HCT116 (cell line): ENCODE measurements at regions not wholly inside any gene's neighbourhood (a gene's known extent, or its start where the extent isn't known, plus 50 kb on each side); places are given as distances from the start of the nearest gene placed in this dataset.

Source experiments
- ATAC-seq: fragments of 200-7000 bp; cut with Tn5 transposase; 2 replicates; pipeline ENCODE4 v1.9.1; 2020; ENCODE audit warnings: mild to moderate bottlenecking, moderate library complexity
- BruUV-seq: library from RNA; stranded (reverse); fragments of 400-500 nt; replicated peaks from 2 replicates; lab custom pipeline; 2021; lab: Mats Ljungman, UMichigan
- CTCF ChIA-PET: fragments of 300-600 bp; sonication (Branson Sonifier 250); formaldehyde crosslinking; loops from one replicate; lab custom pipeline; 2021; ENCODE audit warnings: antibody characterized with exemption; lab: Charles Lee
- POLR2A ChIA-PET: fragments of 300-600, 350-600 bp; sonication (Branson Sonifier 250); formaldehyde crosslinking; loops from one replicate; lab custom pipeline; 2021; ENCODE audit warnings: antibody characterized with exemption; lab: Charles Lee
- RAD21 ChIA-PET, 2 experiments: fragments of 300-600 bp; sonication (Branson Sonifier 250); formaldehyde crosslinking; loops; one replicate each; lab custom pipeline; 2023; ENCODE audit warnings: low total read pairs in 2 of 2; ENCODE audit not compliant: uncharacterized antibody in 2 of 2, unreplicated experiment in 2 of 2, low non-redundant PET in 1 of 2; lab: Charles Lee
- DNase-seq: peaks from one replicate; pipeline ENCODE4 v3.0.0-alpha.2; 2010; ENCODE audit warnings: low read depth, low spot score
- H2AFZ ChIP-seq: fragments of 200-600 bp; shearing (Covaris generic), sonication (generic); 2 replicates; pipeline ENCODE4 v1.6.1; 2017; ENCODE audit warnings: low read depth, mixed run types, mixed read lengths, antibody characterized with exemption, low read length; ENCODE audit not compliant: poor library complexity, severe bottlenecking
- H3K27ac ChIP-seq: 2 replicates; pipeline ENCODE4 v1.5.1; 2012; ENCODE audit warnings: low read depth, low read length
- H3K27me3 ChIP-seq: fragments of 200-600 bp; sonication (generic); 2 replicates; pipeline ENCODE4 v1.6.1; 2016; ENCODE audit warnings: mixed run types, low read length, mixed read lengths; ENCODE audit not compliant: insufficient read depth
- H3K36me3 ChIP-seq, 2 experiments: fragments of 200-500 bp in 1 of 2; fragments of 200-600 bp in 1 of 2; sonication (Bioruptor generic) in 1 of 2; sonication (generic) in 1 of 2; 2 replicates each; pipeline versions ENCODE4 v1.5.1 to v1.6.1; 2014 to 2016; ENCODE audit warnings: low read length in 2 of 2, inconsistent platforms in 1 of 2, mixed read lengths in 1 of 2, mixed run types in 1 of 2; ENCODE audit not compliant: insufficient read depth in 2 of 2, control insufficient read depth in 1 of 2
- H3K4me1 ChIP-seq, 2 experiments: fragments of 200-600 bp in 1 of 2; sonication (generic) in 1 of 2; 2 replicates each; pipeline versions ENCODE4 v1.5.1 to v1.6.1; 2012 to 2017; ENCODE audit warnings: low read length in 2 of 2, inconsistent platforms in 1 of 2, mild to moderate bottlenecking in 1 of 2, mixed read lengths in 1 of 2, mixed run types in 1 of 2, moderate library complexity in 1 of 2; ENCODE audit not compliant: insufficient read depth in 2 of 2, control insufficient read depth in 1 of 2
- H3K4me2 ChIP-seq: fragments of 200-600 bp; sonication (generic); 2 replicates; pipeline ENCODE4 v1.6.1; 2017; ENCODE audit warnings: mixed run types, low read length, mixed read lengths
- H3K4me3 ChIP-seq, 2 experiments: fragments of 200-600 bp in 1 of 2; sonication (generic) in 1 of 2; replicated peaks in 1 of 2; 2 replicates each; pipeline ENCODE4 v1.5.1; 2011 to 2016; ENCODE audit warnings: low read length in 2 of 2, control low read depth in 1 of 2, low read depth in 1 of 2, mild to moderate bottlenecking in 1 of 2, mixed read lengths in 1 of 2, mixed run types in 1 of 2
- H3K79me2 ChIP-seq: fragments of 200-600 bp; sonication (generic); 2 replicates; pipeline ENCODE4 v1.6.1; 2017; ENCODE audit warnings: mild to moderate bottlenecking, mixed run types, low read length, moderate library complexity, mixed read lengths; ENCODE audit not compliant: insufficient read depth
- H3K9ac ChIP-seq: fragments of 200-600 bp; sonication (generic); 2 replicates; pipeline ENCODE4 v1.6.1; 2016; ENCODE audit warnings: low read length, mixed read lengths
- H3K9me2 ChIP-seq: fragments of 200-600 bp; sonication (generic), shearing (Covaris generic); 2 replicates; pipeline ENCODE4 v1.6.1; 2017; ENCODE audit warnings: mixed run types, mild to moderate bottlenecking, moderate library complexity; ENCODE audit not compliant: insufficient read depth
- H3K9me3 ChIP-seq, 2 experiments: fragments of 200-500 bp in 1 of 2; fragments of 200-600 bp in 1 of 2; sonication (Bioruptor generic) in 1 of 2; sonication (generic) in 1 of 2; 2 replicates each; pipeline ENCODE4 v1.6.1; 2014 to 2017; ENCODE audit warnings: low read length in 2 of 2, mixed read lengths in 2 of 2, inconsistent platforms in 1 of 2, low read depth in 1 of 2, mild to moderate bottlenecking in 1 of 2, mixed run types in 1 of 2, moderate library complexity in 1 of 2; ENCODE audit not compliant: control insufficient read depth in 1 of 2, insufficient read depth in 1 of 2
- H4K20me1 ChIP-seq: fragments of 200-600 bp; sonication (generic), shearing (Covaris generic); 2 replicates; pipeline ENCODE4 v1.6.1; 2017; ENCODE audit warnings: mixed run types, mild to moderate bottlenecking, moderate library complexity; ENCODE audit not compliant: insufficient read depth
- CEBPB ChIP-seq: IDR thresholded peaks from 2 replicates; pipeline ENCODE4 v1.6.1; 2012; ENCODE audit warnings: low read depth
- EGR1 ChIP-seq: IDR thresholded peaks from 2 replicates; pipeline ENCODE4 v1.6.1; 2012; ENCODE audit warnings: low read depth
- ELF1 ChIP-seq: IDR thresholded peaks from 2 replicates; pipeline ENCODE4 v1.6.1; 2012; ENCODE audit warnings: low read depth, borderline replicate concordance
- EZH2 ChIP-seq: fragments of 200-600 bp; sonication (generic); IDR thresholded peaks from 2 replicates; pipeline ENCODE4 v1.6.1; 2017; ENCODE audit warnings: antibody characterized with exemption, mixed run types
- EZH2phosphoT487 ChIP-seq: fragments of 200-600 bp; IDR thresholded peaks from 2 replicates; pipeline ENCODE4 v1.6.1; 2018; ENCODE audit warnings: antibody characterized with exemption, borderline replicate concordance
- FOSL1 ChIP-seq: IDR thresholded peaks from 2 replicates; pipeline ENCODE4 v1.6.1; 2012; ENCODE audit warnings: low read depth
- JUND ChIP-seq: IDR thresholded peaks from 2 replicates; pipeline ENCODE4 v1.6.1; 2012
- RAD21 ChIP-seq: IDR thresholded peaks from 2 replicates; pipeline ENCODE4 v1.6.1; 2012; ENCODE audit warnings: low read depth, mild to moderate bottlenecking
- SIN3A ChIP-seq: IDR thresholded peaks from 2 replicates; pipeline ENCODE4 v1.6.1; 2012; ENCODE audit warnings: low read depth
- SP1 ChIP-seq: IDR thresholded peaks from 2 replicates; pipeline ENCODE4 v1.6.1; 2012; ENCODE audit warnings: low read depth
- SRF ChIP-seq: IDR thresholded peaks from 2 replicates; pipeline ENCODE4 v1.6.1; 2012; ENCODE audit warnings: low read depth
- TCF7L2 ChIP-seq: IDR thresholded peaks from 2 replicates; pipeline ENCODE4 v1.7.0; 2011; ENCODE audit warnings: borderline replicate concordance, inconsistent platforms; ENCODE audit not compliant: insufficient read depth, insufficient read length; ENCODE audit errors: extremely low read depth
- YY1 ChIP-seq: IDR thresholded peaks from 2 replicates; pipeline ENCODE4 v1.6.1; 2011; ENCODE audit warnings: low read length, low read depth, moderate library complexity, mild to moderate bottlenecking; ENCODE audit not compliant: insufficient replicate concordance; ENCODE audit errors: extremely low read depth
- ZFX ChIP-seq: fragments of 450-650 bp; IDR thresholded peaks from 2 replicates; pipeline ENCODE4 v1.6.1; 2017
- ZNF274 ChIP-seq: fragments of 200-500 bp; sonication (Bioruptor generic); IDR thresholded peaks from 2 replicates; pipeline ENCODE4 v1.6.1; 2014; ENCODE audit warnings: mild to moderate bottlenecking, low read depth, low read length, inconsistent platforms
- intact Hi-C: fragments of 100-400 bp; cut with micrococcal nuclease; formaldehyde crosslinking; loops from 2 replicates; pipeline ENCODE4 v1.10.0; 2022
- TF ChIP-seq, protein P1 (sequence below): IDR thresholded peaks from 2 replicates; pipeline ENCODE4 v1.6.1; 2012; ENCODE audit warnings: low read depth
- TF ChIP-seq, protein P2 (sequence below): IDR thresholded peaks from 2 replicates; pipeline ENCODE4 v1.6.1; 2012
- TF ChIP-seq, protein P3 (sequence below): IDR thresholded peaks from 2 replicates; pipeline ENCODE4 v1.6.1; 2012
- TF ChIP-seq, protein P4 (sequence below), 3 experiments: fragments of 200-600 bp in 1 of 3; sonication (generic) in 1 of 3; IDR thresholded peaks in 2 of 3; conservative IDR thresholded peaks in 1 of 3; 2 replicates each; pipeline ENCODE4 v1.5.1; 2012 to 2017; ENCODE audit warnings: low read depth in 2 of 3, low read length in 2 of 3, antibody characterized with exemption in 1 of 3, borderline replicate concordance in 1 of 3, control low read depth in 1 of 3, mild to moderate bottlenecking in 1 of 3, mixed read lengths in 1 of 3, mixed run types in 1 of 3, moderate library complexity in 1 of 3; ENCODE audit not compliant: insufficient read depth in 1 of 3

DNA sequence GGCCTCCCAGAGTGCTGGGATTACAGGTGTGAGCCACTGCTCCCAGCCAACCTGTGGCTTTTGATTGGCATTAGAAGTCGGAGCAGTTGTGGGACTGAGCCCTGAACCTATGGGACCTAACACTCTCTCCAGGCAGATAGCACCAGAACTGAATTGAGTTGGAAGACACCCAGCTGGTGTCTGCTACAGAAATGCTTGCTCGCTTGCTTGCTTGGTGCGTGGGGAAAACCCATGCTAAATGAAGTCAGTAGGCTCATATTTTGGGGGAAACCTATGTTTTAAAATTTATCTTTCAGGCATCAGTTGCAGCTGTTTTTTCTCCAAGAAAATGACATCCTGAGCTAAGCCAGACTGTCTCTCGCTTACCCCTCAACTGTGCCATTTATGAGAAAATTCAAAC is 158.5 kb upstream of the RFC3 start:
- no peak overlapping the region for H2AFZ ChIP-seq
- ChIA-PET CTCF (no interaction called here), POLR2A (no interaction called here), RAD21 (no interaction called here)
- H3K4me1 ChIP-seq: no peaks in the 10 kb centered on the region
- H3K9ac ChIP-seq: no peak overlapping the region
- no peaks in the 10 kb centered on the region for H3K79me2 ChIP-seq
- no peaks in the 10 kb centered on the region for H3K27me3 ChIP-seq
- DNase-seq: no peak
- intact Hi-C loops: no loop called here
- no peaks in the 10 kb centered on the region for H3K36me3 ChIP-seq
- H3K9me2 ChIP-seq: no peaks in the 10 kb centered on the region
- H4K20me1 ChIP-seq: no peaks in the 10 kb centered on the region
- no peak overlapping the region for H3K27ac ChIP-seq
- BruUV-seq: no TSS peak
- no peak overlapping the region for H3K4me3 ChIP-seq
- H3K9me3 ChIP-seq: no peaks in the 10 kb centered on the region
- TF ChIP-seq EGR1 (no peak), TCF7L2 (no peak), ELF1 (no peak), CEBPB (no peak), ZFX (no peak), ZNF274 (no peak), EZH2phosphoT487 (no peak), RAD21 (no peak), SP1 (no peak), FOSL1 (no peak), SIN3A (no peak), SRF (no peak), JUND (no peak), EZH2 (no peak), YY1 (no peak)
- TF ChIP-seq, protein P1, sequence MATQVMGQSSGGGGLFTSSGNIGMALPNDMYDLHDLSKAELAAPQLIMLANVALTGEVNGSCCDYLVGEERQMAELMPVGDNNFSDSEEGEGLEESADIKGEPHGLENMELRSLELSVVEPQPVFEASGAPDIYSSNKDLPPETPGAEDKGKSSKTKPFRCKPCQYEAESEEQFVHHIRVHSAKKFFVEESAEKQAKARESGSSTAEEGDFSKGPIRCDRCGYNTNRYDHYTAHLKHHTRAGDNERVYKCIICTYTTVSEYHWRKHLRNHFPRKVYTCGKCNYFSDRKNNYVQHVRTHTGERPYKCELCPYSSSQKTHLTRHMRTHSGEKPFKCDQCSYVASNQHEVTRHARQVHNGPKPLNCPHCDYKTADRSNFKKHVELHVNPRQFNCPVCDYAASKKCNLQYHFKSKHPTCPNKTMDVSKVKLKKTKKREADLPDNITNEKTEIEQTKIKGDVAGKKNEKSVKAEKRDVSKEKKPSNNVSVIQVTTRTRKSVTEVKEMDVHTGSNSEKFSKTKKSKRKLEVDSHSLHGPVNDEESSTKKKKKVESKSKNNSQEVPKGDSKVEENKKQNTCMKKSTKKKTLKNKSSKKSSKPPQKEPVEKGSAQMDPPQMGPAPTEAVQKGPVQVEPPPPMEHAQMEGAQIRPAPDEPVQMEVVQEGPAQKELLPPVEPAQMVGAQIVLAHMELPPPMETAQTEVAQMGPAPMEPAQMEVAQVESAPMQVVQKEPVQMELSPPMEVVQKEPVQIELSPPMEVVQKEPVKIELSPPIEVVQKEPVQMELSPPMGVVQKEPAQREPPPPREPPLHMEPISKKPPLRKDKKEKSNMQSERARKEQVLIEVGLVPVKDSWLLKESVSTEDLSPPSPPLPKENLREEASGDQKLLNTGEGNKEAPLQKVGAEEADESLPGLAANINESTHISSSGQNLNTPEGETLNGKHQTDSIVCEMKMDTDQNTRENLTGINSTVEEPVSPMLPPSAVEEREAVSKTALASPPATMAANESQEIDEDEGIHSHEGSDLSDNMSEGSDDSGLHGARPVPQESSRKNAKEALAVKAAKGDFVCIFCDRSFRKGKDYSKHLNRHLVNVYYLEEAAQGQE: no peak
- TF ChIP-seq, protein P2, sequence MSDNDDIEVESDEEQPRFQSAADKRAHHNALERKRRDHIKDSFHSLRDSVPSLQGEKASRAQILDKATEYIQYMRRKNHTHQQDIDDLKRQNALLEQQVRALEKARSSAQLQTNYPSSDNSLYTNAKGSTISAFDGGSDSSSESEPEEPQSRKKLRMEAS: no peak
- TF ChIP-seq, protein P3, sequence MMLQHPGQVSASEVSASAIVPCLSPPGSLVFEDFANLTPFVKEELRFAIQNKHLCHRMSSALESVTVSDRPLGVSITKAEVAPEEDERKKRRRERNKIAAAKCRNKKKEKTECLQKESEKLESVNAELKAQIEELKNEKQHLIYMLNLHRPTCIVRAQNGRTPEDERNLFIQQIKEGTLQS: no peak
- TF ChIP-seq, protein P4, sequence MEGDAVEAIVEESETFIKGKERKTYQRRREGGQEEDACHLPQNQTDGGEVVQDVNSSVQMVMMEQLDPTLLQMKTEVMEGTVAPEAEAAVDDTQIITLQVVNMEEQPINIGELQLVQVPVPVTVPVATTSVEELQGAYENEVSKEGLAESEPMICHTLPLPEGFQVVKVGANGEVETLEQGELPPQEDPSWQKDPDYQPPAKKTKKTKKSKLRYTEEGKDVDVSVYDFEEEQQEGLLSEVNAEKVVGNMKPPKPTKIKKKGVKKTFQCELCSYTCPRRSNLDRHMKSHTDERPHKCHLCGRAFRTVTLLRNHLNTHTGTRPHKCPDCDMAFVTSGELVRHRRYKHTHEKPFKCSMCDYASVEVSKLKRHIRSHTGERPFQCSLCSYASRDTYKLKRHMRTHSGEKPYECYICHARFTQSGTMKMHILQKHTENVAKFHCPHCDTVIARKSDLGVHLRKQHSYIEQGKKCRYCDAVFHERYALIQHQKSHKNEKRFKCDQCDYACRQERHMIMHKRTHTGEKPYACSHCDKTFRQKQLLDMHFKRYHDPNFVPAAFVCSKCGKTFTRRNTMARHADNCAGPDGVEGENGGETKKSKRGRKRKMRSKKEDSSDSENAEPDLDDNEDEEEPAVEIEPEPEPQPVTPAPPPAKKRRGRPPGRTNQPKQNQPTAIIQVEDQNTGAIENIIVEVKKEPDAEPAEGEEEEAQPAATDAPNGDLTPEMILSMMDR (IDR thresholded peaks at IDR 0.05 in 2 of 3, conservative IDR thresholded peaks at IDR 0.05 in 1 of 3; ENCODE audit: borderline replicate concordance in 1 of 3, insufficient read depth in 1 of 3, low read depth in 2 of 3, low read length in 2 of 3): no peak
- ATAC-seq: no peak
- no peak overlapping the region for H3K4me2 ChIP-seq
